T-helper 2 cell treated with Interferon-gamma antibody and Interleukin-4, amounts not matched to agents 5 μg/mL and 100 μg/mL, for 36 hours (primary cell): ENCODE measurements at regions not wholly inside any gene's neighbourhood (a gene's known extent, or its start where the extent isn't known, plus 50 kb on each side); places are given as distances from the start of the nearest gene placed in this dataset.
"Not testable (repeated sequence)": the region's sequence is repeated elsewhere in the genome, so short reads cannot be mapped to it uniquely, and the experiment has no call there.

Source experiments
- DNase-seq: peaks from one replicate; pipeline ENCODE4 v3.0.0; 2021; ENCODE audit warnings: low spot score
- H3K27ac Mint-ChIP-seq: one replicate; pipeline ENCODE4 v1.8.0; 2021; ENCODE audit warnings: mild to moderate bottlenecking, mixed read lengths
- H3K27me3 Mint-ChIP-seq: one replicate; pipeline ENCODE4 v1.8.0; 2021; ENCODE audit warnings: low read depth, mixed read lengths
- H3K36me3 Mint-ChIP-seq: one replicate; pipeline ENCODE4 v1.8.0; 2021; ENCODE audit warnings: low read depth, mixed read lengths
- H3K4me1 Mint-ChIP-seq: one replicate; pipeline ENCODE4 v1.8.0; 2021; ENCODE audit warnings: low read depth, mixed read lengths
- H3K4me3 Mint-ChIP-seq: one replicate; pipeline ENCODE4 v1.8.0; 2022; ENCODE audit warnings: mild to moderate bottlenecking, moderate library complexity, mixed read lengths
- H3K9me3 Mint-ChIP-seq: one replicate; pipeline ENCODE4 v1.8.0; 2021; ENCODE audit warnings: mixed read lengths

- Mint-ChIP-seq H3K9me3 (peaks cover 37% of the 10 kb centered on the region), H3K4me1 (no peaks in the 10 kb centered on the region), H3K36me3 (no peaks in the 10 kb centered on the region), H3K27ac (no peak overlapping the region), H3K4me3 (no peak overlapping the region), H3K27me3 (no peaks in the 10 kb centered on the region)
- no peak for DNase-seq
Observed at GRCh38 chr7:42588876-42589275, 323.0 kb downstream of the C7orf25 start.

DNA sequence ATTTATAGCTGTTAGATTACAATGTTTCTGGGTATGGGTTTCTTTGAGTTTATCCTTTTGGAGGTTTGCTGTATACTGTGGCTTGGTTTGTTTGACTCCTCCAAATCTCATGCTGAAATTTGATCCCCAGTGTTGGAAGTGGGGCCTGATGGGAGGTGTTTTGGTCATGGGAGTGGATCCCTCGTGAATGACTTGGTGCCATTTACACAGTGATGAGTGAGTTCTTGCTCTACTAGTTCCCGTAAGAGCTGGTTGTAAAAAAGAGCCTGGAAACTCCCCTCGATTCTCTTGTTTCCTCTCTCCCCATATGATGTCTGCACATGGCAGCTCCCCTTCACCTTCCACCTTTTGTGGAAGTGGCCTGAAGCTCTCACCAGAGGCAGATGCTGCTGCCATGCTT is 324.1 kb downstream of the C7orf25 start:
- no peaks in the 10 kb centered on the region for H3K4me1 Mint-ChIP-seq
- peaks cover 37% of the 10 kb centered on the region for H3K9me3 Mint-ChIP-seq
- H3K27me3 Mint-ChIP-seq, result no peaks in the 10 kb centered on the region
- H3K27ac Mint-ChIP-seq, result no peak overlapping the region
- DNase-seq, result no peak
- H3K36me3 Mint-ChIP-seq, result no peaks in the 10 kb centered on the region
- no peak overlapping the region for H3K4me3 Mint-ChIP-seq

- no peaks in the 10 kb centered on the region for H3K36me3 Mint-ChIP-seq
- DNase-seq, result no peak
- no peaks in the 10 kb centered on the region for H3K4me1 Mint-ChIP-seq
- no peak overlapping the region for H3K27ac Mint-ChIP-seq
- H3K27me3 Mint-ChIP-seq, result no peaks in the 10 kb centered on the region
- peaks cover 17% of the 10 kb centered on the region for H3K9me3 Mint-ChIP-seq
- no peak overlapping the region for H3K4me3 Mint-ChIP-seq
Observed at GRCh38 chr7:42580061-42580460, 331.8 kb downstream of the C7orf25 start.

DNA sequence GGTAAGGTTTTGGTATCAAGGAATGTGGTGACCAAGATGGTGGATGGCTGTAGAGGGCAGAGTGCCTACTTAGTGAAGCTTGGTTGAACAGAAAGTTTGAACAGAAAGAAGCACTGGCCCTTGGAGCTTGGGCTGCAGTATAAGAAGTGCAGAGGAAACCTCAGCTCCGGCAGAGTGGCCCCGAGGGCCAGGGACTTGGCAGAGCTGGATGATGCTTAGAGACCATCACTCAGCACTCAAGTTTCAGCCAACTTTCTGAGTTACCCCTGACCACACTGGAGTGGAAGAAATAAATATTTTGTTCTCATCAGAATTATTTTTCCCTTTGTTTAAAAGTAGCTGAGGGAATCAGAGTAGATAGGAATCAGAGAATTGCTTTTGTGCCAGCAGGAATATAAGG is 336.7 kb downstream of the C7orf25 start:
- Mint-ChIP-seq H3K27me3 (no peaks in the 10 kb centered on the region), H3K4me1 (no peaks in the 10 kb centered on the region), H3K4me3 (no peak overlapping the region), H3K36me3 (no peaks in the 10 kb centered on the region), H3K27ac (no peak overlapping the region), H3K9me3 (peaks cover 15% of the 10 kb centered on the region)
- no peak for DNase-seq

- H3K9me3 Mint-ChIP-seq, result peaks cover 11% of the 10 kb centered on the region
- no peaks in the 10 kb centered on the region for H3K4me1 Mint-ChIP-seq
- no peak overlapping the region for H3K27ac Mint-ChIP-seq
- H3K4me3 Mint-ChIP-seq, result no peak overlapping the region
- DNase-seq, result no peak
- no peaks in the 10 kb centered on the region for H3K36me3 Mint-ChIP-seq
- no peaks in the 10 kb centered on the region for H3K27me3 Mint-ChIP-seq
Observed at GRCh38 chr7:42574685-42575084, 337.2 kb downstream of the C7orf25 start.

GRCh38 chr7:42573881-42574672 is 337.1 kb upstream of the GLI3 start:
- Mint-ChIP-seq H3K27ac (no peak overlapping the region), H3K36me3 (no peaks in the 10 kb centered on the region), H3K27me3 (no peaks in the 10 kb centered on the region), H3K4me3 (no peak overlapping the region), H3K4me1 (no peaks in the 10 kb centered on the region), H3K9me3 (peaks cover 6% of the 10 kb centered on the region)
- DNase-seq, result no peak

GRCh38 chr7:42572561-42572960 is 335.6 kb upstream of the GLI3 start:
- no peak for DNase-seq
- no peak overlapping the region for H3K4me3 Mint-ChIP-seq
- no peaks in the 10 kb centered on the region for H3K36me3 Mint-ChIP-seq
- no peaks in the 10 kb centered on the region for H3K4me1 Mint-ChIP-seq
- H3K9me3 Mint-ChIP-seq, result no peaks in the 10 kb centered on the region
- no peak overlapping the region for H3K27ac Mint-ChIP-seq
- no peaks in the 10 kb centered on the region for H3K27me3 Mint-ChIP-seq

DNA sequence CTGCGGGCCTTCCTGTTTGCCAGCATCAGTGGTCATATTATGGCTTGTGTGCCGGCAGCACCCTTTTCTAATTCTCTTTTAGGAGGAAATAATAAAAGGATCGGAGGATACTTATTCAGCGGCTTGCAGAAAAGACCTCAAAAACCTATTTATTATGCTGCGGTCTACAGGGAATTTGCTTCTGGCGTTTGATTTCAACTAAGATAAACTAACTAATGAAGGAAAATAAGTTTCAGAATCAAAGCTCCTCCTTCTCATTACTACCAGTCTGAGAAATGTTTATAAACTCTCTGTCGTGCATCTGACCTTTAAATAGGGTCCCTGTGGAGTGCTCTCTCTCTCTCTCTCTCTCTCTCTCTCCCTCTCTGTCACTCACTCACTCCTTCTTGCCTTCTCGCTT is 335.0 kb upstream of the GLI3 start:
- H3K36me3 Mint-ChIP-seq, result no peaks in the 10 kb centered on the region
- H3K4me3 Mint-ChIP-seq, result no peak overlapping the region

DNA sequence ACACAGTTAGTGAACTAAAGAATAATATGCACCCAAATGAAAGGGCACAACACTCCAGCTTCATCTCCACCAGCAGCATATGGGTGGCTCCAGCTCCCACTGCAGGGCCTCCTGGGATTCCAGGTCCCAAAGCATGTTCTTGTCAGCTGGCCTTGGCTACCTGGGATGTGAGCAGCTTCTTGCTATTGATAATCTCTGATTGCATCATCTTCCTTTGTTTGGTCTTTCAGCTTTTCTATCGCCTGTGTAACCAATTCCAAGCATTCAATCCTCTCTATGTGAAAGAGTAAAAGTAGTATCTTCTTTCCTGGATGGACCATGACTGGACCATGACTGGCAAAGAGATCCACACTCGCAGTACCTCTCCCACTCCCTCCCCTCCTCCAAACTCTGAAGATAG is 333.9 kb upstream of the GLI3 start:
- H3K4me3 Mint-ChIP-seq, result no peak overlapping the region
- H3K4me1 Mint-ChIP-seq, result no peaks in the 10 kb centered on the region
- H3K27ac Mint-ChIP-seq, result no peak overlapping the region
- H3K9me3 Mint-ChIP-seq, result no peaks in the 10 kb centered on the region
- no peak for DNase-seq
- H3K36me3 Mint-ChIP-seq, result no peaks in the 10 kb centered on the region
- H3K27me3 Mint-ChIP-seq, result no peaks in the 10 kb centered on the region

More for the DNA sequence above, 335.0 kb upstream of the GLI3 start:
- no peaks in the 10 kb centered on the region for H3K27me3 Mint-ChIP-seq
- no peak overlapping the region for H3K27ac Mint-ChIP-seq
- H3K4me1 Mint-ChIP-seq, result no peaks in the 10 kb centered on the region
- no peak for DNase-seq
- H3K9me3 Mint-ChIP-seq, result no peaks in the 10 kb centered on the region

DNA sequence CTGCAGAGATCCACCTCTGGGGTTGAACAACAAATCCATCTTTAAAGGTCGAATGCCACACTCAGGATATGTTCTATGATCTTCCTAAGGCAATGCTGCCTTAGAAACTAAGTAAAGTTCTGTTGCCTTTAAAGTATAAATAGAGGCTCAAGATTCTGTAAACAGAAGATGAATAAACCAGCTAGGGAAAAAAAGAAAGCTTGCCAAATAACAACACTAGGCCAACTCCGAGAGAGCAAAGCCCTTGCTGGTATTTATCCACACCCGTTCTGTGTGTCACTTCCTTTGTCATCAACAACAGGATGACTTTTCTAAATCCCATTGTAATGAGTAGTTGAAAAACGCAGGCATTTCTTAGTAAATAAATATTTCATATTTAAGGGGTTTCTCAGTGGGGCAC is 330.0 kb upstream of the GLI3 start:
- H3K4me3 Mint-ChIP-seq, result no peak overlapping the region
- no peak overlapping the region for H3K27ac Mint-ChIP-seq
- peaks cover 5% of the 10 kb centered on the region for H3K9me3 Mint-ChIP-seq
- no peaks in the 10 kb centered on the region for H3K27me3 Mint-ChIP-seq
- no peaks in the 10 kb centered on the region for H3K36me3 Mint-ChIP-seq
- DNase-seq, result no peak
- no peaks in the 10 kb centered on the region for H3K4me1 Mint-ChIP-seq

DNA sequence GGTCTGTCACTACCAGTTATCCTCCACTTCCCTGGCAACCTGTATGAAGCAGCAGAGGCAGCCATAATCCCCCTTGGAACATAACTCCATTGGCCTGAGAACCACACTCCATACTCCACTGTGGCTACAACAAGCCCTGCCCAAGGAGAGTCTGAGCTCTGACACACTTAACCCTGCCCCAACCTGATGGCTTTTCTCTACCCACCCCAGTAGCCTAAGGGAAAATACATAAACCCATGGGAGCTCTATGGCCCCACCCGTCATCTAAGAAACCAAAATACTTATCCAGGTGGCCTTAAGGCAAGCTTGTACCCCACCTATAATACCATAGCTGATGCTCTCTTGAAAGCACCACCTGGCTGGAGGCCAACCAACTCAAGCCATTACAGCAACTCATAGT is 324.8 kb upstream of the GLI3 start:
- no peak overlapping the region for H3K4me3 Mint-ChIP-seq
- no peaks in the 10 kb centered on the region for H3K4me1 Mint-ChIP-seq
- no peak for DNase-seq

DNA sequence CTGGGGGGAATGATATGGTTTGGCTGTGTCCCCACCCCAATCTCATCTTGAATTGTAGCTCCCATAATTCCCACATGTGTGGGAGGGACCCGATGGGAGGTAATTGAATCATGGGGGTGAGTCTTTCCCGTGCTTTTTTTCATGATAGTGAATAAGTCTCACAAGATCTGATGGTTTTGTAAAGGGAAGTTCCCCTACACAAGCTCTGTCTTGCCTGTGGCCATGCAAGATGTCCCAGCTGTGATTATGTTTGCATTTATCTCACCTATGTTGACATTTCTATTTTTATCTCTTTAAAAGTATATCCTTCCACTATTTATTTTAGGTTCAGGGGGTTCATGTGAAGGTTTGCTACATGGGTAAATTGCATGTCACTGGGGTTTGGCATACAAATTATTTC is 323.9 kb upstream of the GLI3 start:
- no peaks in the 10 kb centered on the region for H3K36me3 Mint-ChIP-seq
- peaks cover 16% of the 10 kb centered on the region for H3K9me3 Mint-ChIP-seq
- no peak for DNase-seq
- no peak overlapping the region for H3K27ac Mint-ChIP-seq
- no peaks in the 10 kb centered on the region for H3K4me1 Mint-ChIP-seq
- no peak overlapping the region for H3K4me3 Mint-ChIP-seq
- H3K27me3 Mint-ChIP-seq, result no peaks in the 10 kb centered on the region

More for the DNA sequence above, 324.8 kb upstream of the GLI3 start:
- Mint-ChIP-seq H3K36me3 (no peaks in the 10 kb centered on the region), H3K27me3 (no peaks in the 10 kb centered on the region), H3K9me3 (peaks cover 6% of the 10 kb centered on the region), H3K27ac (no peak overlapping the region)

DNA sequence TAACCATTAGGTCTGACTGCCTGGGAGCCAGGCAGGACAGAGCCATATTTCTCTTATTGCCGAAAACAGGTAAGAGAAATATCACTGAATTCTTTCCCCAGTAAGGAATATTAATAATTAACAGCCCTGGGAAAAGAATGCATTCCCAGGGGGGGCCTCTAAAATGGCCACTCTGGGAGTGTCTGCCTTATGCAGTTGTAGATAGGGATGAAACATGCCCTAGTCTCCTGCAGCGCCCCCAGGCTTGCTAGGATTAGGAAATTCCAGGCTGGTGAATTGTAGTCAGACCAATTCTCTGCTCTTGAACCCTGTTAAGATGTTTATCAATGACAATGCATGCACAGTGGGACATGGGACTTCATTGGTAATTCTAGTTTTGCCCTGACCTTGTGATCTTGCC is 317.9 kb upstream of the GLI3 start:
- H3K4me1 Mint-ChIP-seq, H3K36me3 Mint-ChIP-seq, H3K27me3 Mint-ChIP-seq, H3K4me3 Mint-ChIP-seq, H3K27ac Mint-ChIP-seq, DNase-seq: not testable (repeated sequence)
- peaks cover 22% of the 10 kb centered on the region for H3K9me3 Mint-ChIP-seq

DNA sequence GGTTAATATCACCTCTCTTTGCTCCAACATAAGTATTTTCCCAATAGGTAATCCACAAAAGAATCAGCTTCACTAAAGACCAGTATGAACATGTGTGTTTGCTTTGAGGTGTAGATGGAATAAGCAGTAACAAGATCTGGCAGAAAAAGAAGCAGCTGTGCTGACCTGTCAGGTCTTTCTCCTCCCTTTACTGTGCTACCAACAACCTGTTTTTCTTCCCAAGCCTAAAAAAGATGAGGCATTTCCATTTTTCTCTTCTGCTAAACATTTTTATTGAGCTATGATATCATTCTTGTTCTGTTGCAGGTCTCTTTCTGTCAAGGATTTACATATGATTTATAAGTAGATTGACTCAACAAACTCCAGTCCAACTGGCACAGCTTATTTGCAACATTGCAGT is 315.2 kb upstream of the GLI3 start:
- H3K27ac Mint-ChIP-seq, result no peak overlapping the region

More for the DNA sequence above, 315.2 kb upstream of the GLI3 start:
- H3K27me3 Mint-ChIP-seq, result no peaks in the 10 kb centered on the region
- H3K4me3 Mint-ChIP-seq, result no peak overlapping the region
- no peaks in the 10 kb centered on the region for H3K4me1 Mint-ChIP-seq
- no peaks in the 10 kb centered on the region for H3K36me3 Mint-ChIP-seq
- DNase-seq, result no peak
- peaks cover 27% of the 10 kb centered on the region for H3K9me3 Mint-ChIP-seq
